ENCODE measurements at regions not wholly inside any gene's neighbourhood (a gene's known extent, or its start where the extent isn't known, plus 50 kb on each side); places are given as distances from the start of the nearest gene placed in this dataset.
"Not testable (repeated sequence)": the region's sequence is repeated elsewhere in the genome, so short reads cannot be mapped to it uniquely, and the experiment has no call there.

GRCh38 chr9:18237776-18238175 lies 236.2 kb upstream of the ADAMTSL1 start:
- DNase-seq = no peak

GRCh38 chr9:18238254-18238653 lies 235.7 kb upstream of the ADAMTSL1 start:
- DNase-seq = no peak

- DNase-seq = no peak
Observed at GRCh38 chr9:18238752-18239447, 235.1 kb upstream of the ADAMTSL1 start.

GRCh38 chr9:18240213-18240612 lies 233.7 kb upstream of the ADAMTSL1 start:
- DNase-seq = no peak

GRCh38 chr9:18245911-18246310 lies 228.0 kb upstream of the ADAMTSL1 start:
- DNase-seq = peak; percentile 3

GRCh38 chr9:18250053-18250452 lies 223.9 kb upstream of the ADAMTSL1 start:
- no peak for DNase-seq

- DNase-seq = no peak
Observed at GRCh38 chr9:18253950-18254349, 220.0 kb upstream of the ADAMTSL1 start.

- peak; percentile 75 for DNase-seq
Observed at GRCh38 chr9:18255158-18255629, 218.8 kb upstream of the ADAMTSL1 start.

GRCh38 chr9:18255747-18256146 lies 218.2 kb upstream of the ADAMTSL1 start:
- no peak for DNase-seq

- DNase-seq = no peak
Observed at GRCh38 chr9:18256568-18256967, 217.4 kb upstream of the ADAMTSL1 start.

GRCh38 chr9:18260521-18260920 lies 213.4 kb upstream of the ADAMTSL1 start:
- peak; percentile 61 for DNase-seq

- no peak for DNase-seq
Observed at GRCh38 chr9:18261181-18261580, 212.8 kb upstream of the ADAMTSL1 start.

GRCh38 chr9:18263377-18263776 lies 210.6 kb upstream of the ADAMTSL1 start:
- DNase-seq = no peak

GRCh38 chr9:18268381-18268780 lies 205.6 kb upstream of the ADAMTSL1 start:
- no peak for DNase-seq

- DNase-seq = no peak
Observed at GRCh38 chr9:18269561-18269960, 204.4 kb upstream of the ADAMTSL1 start.

- peak; percentile 50 for DNase-seq
Observed at GRCh38 chr9:18274693-18275092, 199.3 kb upstream of the ADAMTSL1 start.

- no peak for DNase-seq
Observed at GRCh38 chr9:18275313-18275990, 198.5 kb upstream of the ADAMTSL1 start.

GRCh38 chr9:18281291-18281690 lies 192.7 kb upstream of the ADAMTSL1 start:
- DNase-seq = no peak

- DNase-seq = no peak
Observed at GRCh38 chr9:18294229-18294628, 179.7 kb upstream of the ADAMTSL1 start.

GRCh38 chr9:18296702-18297055 lies 177.3 kb upstream of the ADAMTSL1 start:
- no peak for DNase-seq

GRCh38 chr9:18297056-18297841 lies 176.7 kb upstream of the ADAMTSL1 start:
- DNase-seq = peak; percentile 48

- DNase-seq = no peak
Observed at GRCh38 chr9:18299449-18299848, 174.5 kb upstream of the ADAMTSL1 start.

- DNase-seq = not testable (repeated sequence)
Observed at GRCh38 chr9:18305167-18305806, 168.7 kb upstream of the ADAMTSL1 start.
